Ishikawa (cell line): ENCODE measurements at regions not wholly inside any gene's neighbourhood (a gene's known extent, or its start where the extent isn't known, plus 50 kb on each side); places are given as distances from the start of the nearest gene placed in this dataset.

Experiments
- CEBPB ChIP-seq: IDR thresholded peaks from 2 replicates; pipeline ENCODE4 v1.6.1; 2012
- CREB1 ChIP-seq: IDR thresholded peaks from 2 replicates; pipeline ENCODE4 v1.6.1; 2012; ENCODE audit warnings: low read depth
- EGR1 ChIP-seq: IDR thresholded peaks from 2 replicates; pipeline ENCODE4 v1.6.1; 2012
- EP300 ChIP-seq: IDR thresholded peaks from 2 replicates; pipeline ENCODE4 v1.6.1; 2012; ENCODE audit warnings: borderline replicate concordance
- FOXM1 ChIP-seq: IDR thresholded peaks from 2 replicates; pipeline ENCODE4 v1.6.1; 2012; ENCODE audit warnings: low read depth, borderline replicate concordance
- MAX ChIP-seq: IDR thresholded peaks from 2 replicates; pipeline ENCODE4 v1.6.1; 2012
- NFIC ChIP-seq: IDR thresholded peaks from 2 replicates; pipeline ENCODE4 v1.6.1; 2012
- RAD21 ChIP-seq: IDR thresholded peaks from 2 replicates; pipeline ENCODE4 v1.6.1; 2012; ENCODE audit warnings: low read depth
- TAF1 ChIP-seq: IDR thresholded peaks from 2 replicates; pipeline ENCODE4 v1.6.1; 2012; ENCODE audit warnings: low read depth, mild to moderate bottlenecking
- TCF12 ChIP-seq: IDR thresholded peaks from 2 replicates; pipeline ENCODE4 v1.6.1; 2012; ENCODE audit warnings: low read depth
- TEAD4 ChIP-seq: IDR thresholded peaks from 2 replicates; pipeline ENCODE4 v1.6.1; 2012
- USF1 ChIP-seq: IDR thresholded peaks from 2 replicates; pipeline ENCODE4 v1.6.1; 2012
- YY1 ChIP-seq: IDR thresholded peaks from 2 replicates; pipeline ENCODE4 v1.6.1; 2012; ENCODE audit warnings: low read depth
- ZBTB7A ChIP-seq: IDR thresholded peaks from 2 replicates; pipeline ENCODE4 v1.6.1; 2012; ENCODE audit warnings: low read depth
- TF ChIP-seq, protein P1 (sequence below): IDR thresholded peaks from 2 replicates; pipeline ENCODE4 v1.6.1; 2012; ENCODE audit warnings: low read depth, mild to moderate bottlenecking

DNA sequence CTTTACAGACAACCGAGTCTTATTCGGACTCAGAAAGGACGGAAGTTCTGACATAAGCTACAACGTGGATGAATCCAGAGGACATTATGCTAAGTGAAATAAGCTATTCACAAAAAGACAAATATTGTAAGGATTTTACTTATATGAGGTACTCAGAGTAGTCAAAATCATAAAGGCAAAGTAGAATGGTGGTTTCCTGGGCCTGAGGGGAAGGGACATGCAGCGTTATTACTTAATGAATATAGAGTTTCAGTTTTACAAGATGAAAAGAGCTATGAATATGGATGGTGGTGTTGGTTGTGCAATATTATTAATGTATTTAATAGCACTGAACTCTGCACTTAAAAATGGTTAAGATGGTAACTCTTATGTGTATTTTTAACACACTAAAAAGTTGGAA is 419.1 kb upstream of the SGCG start:
- no peak for TF ChIP-seq CREB1
- TF ChIP-seq FOXM1, result no peak
- TF ChIP-seq, protein P1, sequence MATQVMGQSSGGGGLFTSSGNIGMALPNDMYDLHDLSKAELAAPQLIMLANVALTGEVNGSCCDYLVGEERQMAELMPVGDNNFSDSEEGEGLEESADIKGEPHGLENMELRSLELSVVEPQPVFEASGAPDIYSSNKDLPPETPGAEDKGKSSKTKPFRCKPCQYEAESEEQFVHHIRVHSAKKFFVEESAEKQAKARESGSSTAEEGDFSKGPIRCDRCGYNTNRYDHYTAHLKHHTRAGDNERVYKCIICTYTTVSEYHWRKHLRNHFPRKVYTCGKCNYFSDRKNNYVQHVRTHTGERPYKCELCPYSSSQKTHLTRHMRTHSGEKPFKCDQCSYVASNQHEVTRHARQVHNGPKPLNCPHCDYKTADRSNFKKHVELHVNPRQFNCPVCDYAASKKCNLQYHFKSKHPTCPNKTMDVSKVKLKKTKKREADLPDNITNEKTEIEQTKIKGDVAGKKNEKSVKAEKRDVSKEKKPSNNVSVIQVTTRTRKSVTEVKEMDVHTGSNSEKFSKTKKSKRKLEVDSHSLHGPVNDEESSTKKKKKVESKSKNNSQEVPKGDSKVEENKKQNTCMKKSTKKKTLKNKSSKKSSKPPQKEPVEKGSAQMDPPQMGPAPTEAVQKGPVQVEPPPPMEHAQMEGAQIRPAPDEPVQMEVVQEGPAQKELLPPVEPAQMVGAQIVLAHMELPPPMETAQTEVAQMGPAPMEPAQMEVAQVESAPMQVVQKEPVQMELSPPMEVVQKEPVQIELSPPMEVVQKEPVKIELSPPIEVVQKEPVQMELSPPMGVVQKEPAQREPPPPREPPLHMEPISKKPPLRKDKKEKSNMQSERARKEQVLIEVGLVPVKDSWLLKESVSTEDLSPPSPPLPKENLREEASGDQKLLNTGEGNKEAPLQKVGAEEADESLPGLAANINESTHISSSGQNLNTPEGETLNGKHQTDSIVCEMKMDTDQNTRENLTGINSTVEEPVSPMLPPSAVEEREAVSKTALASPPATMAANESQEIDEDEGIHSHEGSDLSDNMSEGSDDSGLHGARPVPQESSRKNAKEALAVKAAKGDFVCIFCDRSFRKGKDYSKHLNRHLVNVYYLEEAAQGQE, result no peak
- no peak for TF ChIP-seq TEAD4
- TF ChIP-seq TCF12, result no peak
- no peak for TF ChIP-seq CEBPB
- no peak for TF ChIP-seq TAF1
- no peak for TF ChIP-seq ZBTB7A
- TF ChIP-seq EP300, result no peak
- TF ChIP-seq RAD21, result no peak
- TF ChIP-seq EGR1, result no peak
- no peak for TF ChIP-seq NFIC
- TF ChIP-seq USF1, result no peak
- TF ChIP-seq YY1, result no peak
- TF ChIP-seq MAX, result no peak

- TF ChIP-seq, protein P1, result no peak
Observed at GRCh38 chr13:22765547-22765946, 415.2 kb upstream of the SGCG start.

DNA sequence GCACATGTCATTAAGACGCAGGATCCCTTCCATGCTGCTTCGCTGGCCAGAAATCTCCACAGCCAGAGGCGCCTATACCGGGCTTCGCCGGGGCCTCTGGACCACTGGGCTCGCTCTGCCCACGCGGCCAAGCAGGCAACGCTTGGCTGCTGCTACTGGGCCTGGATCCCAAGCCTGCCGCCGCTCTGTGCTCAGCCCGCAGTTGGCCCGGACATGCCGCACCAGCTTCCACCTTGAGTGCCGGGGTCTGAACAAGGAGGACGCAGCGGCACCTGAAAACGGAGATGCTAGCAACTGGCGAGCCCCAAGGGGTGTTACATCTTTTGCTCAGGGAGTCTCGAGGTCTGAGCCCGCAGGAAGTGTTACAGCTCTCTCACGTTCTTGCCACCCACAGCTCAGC is 409.9 kb upstream of the SGCG start:
- TF ChIP-seq, protein P1, result no peak
- TF ChIP-seq ZBTB7A, result no peak
- no peak for TF ChIP-seq EP300
- no peak for TF ChIP-seq YY1
- no peak for TF ChIP-seq CREB1
- no peak for TF ChIP-seq TAF1
- no peak for TF ChIP-seq CEBPB

GRCh38 chr13:22773465-22773864 is 407.3 kb upstream of the SGCG start:
- TF ChIP-seq NFIC (no peak), MAX (no peak), ZBTB7A (no peak), YY1 (no peak), EP300 (no peak), USF1 (no peak), CEBPB (no peak), CREB1 (no peak), TEAD4 (no peak), TAF1 (no peak), TCF12 (no peak), EGR1 (no peak), RAD21 (no peak), FOXM1 (no peak)
- TF ChIP-seq, protein P1, result no peak
